Posterior cingulate gyrus (tissue), 11 donors: ENCODE measurements at regions not wholly inside any gene's neighbourhood (a gene's known extent, or its start where the extent isn't known, plus 50 kb on each side); places are given as distances from the start of the nearest gene placed in this dataset.
"Not testable (repeated sequence)": the region's sequence is repeated elsewhere in the genome, so short reads cannot be mapped to it uniquely, and the experiment has no call there.

Experiments
- DNase-seq, 10 donors: peaks; one replicate each; pipeline versions ENCODE4 v3.0.0 to v3.0.0-alpha.2; 2020 to 2021; ENCODE audit warnings: mixed read lengths in 3 of 10
- intact Hi-C: fragments of 100-400 bp; cut with DNase I; formaldehyde crosslinking; loops from one replicate; pipeline ENCODE4 v1.15.1; 2023

DNA sequence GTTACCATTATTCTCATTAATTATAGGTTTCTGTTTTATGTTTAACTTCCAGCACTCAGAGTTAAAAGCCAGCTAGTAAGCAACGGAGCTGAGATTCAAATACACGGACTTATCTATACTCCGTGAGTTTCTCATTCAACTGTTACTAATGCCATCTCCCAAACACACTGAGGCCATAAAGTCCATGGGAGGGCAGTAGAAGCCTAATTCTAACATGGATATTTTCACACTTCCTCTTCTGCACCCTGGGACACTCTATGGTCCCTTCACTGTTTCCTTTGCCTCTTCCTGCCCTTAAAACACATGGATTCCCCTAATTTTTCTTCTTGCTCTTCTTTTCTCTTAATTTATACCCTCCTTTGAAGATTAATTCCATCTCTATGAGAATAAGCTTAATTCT is 245.0 kb downstream of the KLF13 start:
- intact Hi-C loops = loop anchor here (10.0 kb wide), 1 partner anchor 403 kb away; no protein-coding TSS in a partner anchor
- no peak for DNase-seq

DNA sequence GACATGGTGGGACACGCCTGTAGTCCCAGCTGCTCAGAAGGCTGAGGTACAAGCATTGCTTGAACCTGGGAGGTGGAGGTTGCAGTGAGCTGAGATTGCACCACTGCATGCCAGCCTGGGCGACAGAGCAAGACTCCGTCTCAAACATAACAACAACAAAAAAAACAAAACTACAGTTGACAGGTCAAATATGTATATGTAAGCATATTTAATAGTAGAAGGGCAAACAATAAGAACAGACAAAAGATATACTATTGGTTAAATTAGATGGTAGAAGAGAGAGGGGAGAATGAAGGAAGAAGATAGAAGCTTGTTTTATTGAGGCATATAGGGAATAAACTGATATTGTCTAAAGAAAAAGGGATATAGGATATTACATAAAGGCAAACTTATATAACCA is 247.1 kb downstream of the KLF13 start:
- no peak for DNase-seq
- intact Hi-C loops = loop anchor here (10.0 kb wide), 1 partner anchor 401 kb away; no protein-coding TSS in a partner anchor

DNA sequence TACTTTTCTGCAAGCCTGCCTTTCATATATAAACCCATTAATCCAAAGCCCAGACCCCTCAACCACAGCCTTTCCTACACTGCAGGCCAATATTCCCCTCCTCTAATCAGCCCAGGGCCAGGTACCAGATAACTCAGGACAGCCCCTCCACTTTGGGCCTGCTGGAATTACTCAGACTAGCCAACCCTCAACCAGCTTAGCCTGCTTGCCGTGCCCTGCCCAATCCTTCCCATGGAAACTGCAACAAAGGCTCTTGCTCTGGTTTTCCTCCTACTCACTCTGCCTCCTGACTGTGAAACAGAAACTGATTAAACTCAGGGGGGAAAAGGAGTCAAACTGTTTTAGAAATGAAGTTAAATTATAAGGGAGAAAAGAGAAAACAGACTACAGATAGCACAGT is 248.1 kb downstream of the KLF13 start:
- intact Hi-C loops = loop anchor here (10.0 kb wide), 1 partner anchor 400 kb away; no protein-coding TSS in a partner anchor
- DNase-seq = peak in 1 of 10 donors; percentile 80

DNA sequence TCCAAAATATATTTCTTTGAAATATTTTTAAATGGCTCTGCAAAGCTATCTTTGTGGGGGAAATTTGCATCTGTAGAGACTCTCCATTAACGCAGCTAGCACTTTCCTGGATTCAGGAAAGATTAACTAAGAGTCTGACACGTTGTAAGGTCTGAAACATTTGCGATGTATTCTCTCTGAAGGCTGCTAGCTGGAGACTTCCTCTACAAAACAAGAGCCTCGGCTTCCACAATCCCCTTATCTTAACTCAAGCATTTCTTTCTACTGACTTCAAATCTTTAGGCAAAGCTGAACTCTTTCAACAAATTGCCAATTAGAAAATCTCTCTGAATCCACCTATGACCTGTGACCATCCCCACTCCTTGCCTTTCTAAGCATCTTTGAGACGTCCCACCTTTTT is 250.5 kb downstream of the KLF13 start:
- no peak for DNase-seq
- intact Hi-C loops = loop anchor here (10.0 kb wide), 1 partner anchor 398 kb away; no protein-coding TSS in a partner anchor

DNA sequence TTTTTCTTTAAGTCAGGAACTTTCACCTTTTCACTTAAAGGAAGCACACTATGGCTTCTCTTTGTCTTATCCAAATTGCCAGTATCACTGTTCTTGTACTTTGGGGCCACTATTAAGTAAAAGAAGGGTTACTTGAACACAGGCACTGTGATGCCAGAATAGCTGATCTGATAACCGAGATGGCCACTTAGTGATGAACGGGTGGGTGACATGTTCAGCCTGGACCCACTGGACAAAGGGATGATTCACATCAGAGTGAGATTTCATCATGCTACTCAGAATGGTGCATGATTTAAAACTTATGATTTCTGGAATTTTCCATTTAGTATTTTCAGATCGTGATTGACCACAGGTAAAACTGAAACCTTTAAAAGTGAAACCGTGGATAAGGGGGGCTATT is 252.6 kb downstream of the KLF13 start:
- intact Hi-C loops = loop anchor here (10.0 kb wide), 1 partner anchor 396 kb away; no protein-coding TSS in a partner anchor
- DNase-seq = no peak

DNA sequence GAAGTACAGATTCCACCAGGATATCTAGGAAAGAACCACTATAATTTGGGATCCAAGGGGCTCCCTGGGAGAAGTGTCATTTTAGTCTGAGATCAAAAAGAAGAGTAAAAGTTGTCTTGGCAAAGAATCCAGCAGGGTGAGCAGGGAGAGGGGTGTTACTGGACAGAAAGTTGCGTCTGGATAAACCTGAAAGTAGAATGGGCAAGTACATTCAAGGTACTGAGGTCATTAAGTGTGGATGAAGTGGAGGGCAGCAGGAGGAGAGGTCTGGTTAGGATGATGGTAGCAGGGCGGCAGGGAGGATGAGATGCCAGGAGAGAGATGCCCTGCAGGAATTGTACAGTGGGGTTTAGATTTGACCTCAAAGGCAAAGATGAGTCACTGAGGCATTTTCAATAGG is 253.3 kb downstream of the KLF13 start:
- intact Hi-C loops = loop anchor here (10.0 kb wide), 1 partner anchor 395 kb away; no protein-coding TSS in a partner anchor

DNA sequence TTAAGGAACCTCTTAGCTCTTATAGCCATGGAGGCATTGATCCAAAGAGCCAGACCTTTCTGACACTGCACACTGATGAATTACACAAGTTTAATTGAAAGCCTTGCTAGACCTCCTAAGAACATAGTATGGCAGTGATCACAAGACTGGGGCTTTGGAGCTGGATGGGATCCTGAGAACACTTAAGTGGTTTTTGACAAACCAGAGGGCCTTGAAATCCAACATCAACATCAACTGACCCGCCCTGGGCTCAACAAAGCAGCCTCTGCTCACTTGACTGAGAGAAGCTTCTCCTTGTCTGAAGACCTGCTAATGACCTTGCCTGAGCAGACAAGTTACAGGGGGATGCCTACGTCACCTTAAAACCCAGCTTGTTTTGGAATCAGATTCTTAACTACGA is 257.6 kb downstream of the KLF13 start:
- intact Hi-C loops = no loop called here
- DNase-seq = no peak

More for the DNA sequence above, 253.3 kb downstream of the KLF13 start:
- no peak for DNase-seq

DNA sequence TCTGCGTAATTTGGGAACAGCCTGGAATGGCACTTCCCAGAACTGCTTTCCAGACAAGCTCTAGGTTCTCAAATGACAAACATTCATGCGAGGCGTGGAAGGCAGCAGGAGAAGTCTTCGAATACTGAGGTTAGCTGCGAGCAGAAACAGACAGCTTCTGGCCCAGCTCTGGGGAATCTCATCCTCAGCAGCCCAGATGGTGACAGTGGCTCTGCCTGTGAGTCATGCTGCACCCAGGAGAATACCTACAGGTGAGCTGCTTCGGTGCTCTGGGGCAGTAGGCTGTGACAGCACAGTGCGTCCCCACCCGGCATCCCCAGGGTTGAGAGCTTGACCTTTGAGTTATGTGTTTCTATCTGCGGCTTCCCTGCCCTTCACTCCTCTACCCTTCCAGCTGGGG is 258.6 kb downstream of the KLF13 start:
- intact Hi-C loops = no loop called here
- peak in 5 of 10 donors; percentile 48 to 88 (median 81) for DNase-seq

DNA sequence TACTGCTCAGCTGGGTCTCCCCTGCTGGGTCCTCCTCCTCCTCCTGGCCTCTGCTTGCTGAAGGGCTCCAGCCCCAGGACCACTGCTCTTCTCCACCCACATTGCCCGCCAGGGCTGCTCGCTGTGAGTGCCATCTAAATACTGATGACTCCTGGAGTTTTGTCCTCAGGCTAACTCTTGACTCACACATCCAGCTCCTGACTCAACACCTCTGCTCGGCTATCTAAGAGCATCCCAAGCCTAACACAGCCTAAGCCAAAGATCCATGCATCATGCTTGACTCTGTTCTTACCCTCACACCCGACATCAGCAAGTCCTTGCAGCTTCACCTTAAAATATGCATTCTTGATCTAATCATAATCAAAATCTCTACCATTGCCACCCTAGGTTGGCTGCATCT is 260.2 kb downstream of the KLF13 start:
- DNase-seq = peak in 1 of 10 donors; percentile 72
- intact Hi-C loops = no loop called here

DNA sequence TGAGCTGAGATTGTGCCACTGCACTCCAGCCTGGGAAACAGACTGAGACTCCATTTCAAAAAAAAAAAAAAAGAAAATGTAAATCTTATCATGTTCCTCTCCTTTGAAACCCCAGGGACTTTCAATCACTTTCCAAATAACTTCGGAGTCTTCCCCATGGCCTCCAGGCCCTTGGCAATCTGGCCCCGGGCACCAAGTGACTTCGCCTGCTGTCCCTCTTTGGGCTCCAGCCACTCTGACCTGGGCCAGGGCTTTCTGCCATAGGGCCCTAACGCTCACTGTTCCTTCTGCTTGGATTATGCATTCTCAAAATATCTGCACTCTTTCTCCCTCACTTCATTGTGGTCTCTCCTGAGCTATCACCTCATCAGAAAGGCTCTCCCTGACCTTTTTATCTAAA is 260.9 kb downstream of the KLF13 start:
- DNase-seq = peak in 1 of 10 donors; percentile 63
- intact Hi-C loops = no loop called here

DNA sequence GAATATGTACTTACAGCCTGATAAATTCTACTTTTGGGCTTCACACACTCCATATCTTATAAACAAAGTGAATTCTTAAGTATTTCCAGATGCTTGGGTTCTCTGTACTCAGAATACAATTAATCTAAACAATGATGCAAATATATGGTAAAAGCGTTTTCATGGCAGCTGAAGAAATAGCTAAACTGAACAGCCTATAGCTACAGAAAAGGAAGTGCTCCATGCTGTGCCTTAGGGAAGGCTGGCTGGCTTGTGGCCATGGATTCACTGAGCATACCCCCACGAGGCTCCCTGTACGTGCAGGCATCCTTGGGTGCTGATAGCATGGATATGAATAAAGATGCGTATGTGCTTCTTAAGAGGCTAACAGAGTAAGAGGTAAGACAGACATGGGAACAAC is 264.0 kb downstream of the KLF13 start:
- peak in 1 of 10 donors; percentile 53 for DNase-seq
- intact Hi-C loops = no loop called here

DNA sequence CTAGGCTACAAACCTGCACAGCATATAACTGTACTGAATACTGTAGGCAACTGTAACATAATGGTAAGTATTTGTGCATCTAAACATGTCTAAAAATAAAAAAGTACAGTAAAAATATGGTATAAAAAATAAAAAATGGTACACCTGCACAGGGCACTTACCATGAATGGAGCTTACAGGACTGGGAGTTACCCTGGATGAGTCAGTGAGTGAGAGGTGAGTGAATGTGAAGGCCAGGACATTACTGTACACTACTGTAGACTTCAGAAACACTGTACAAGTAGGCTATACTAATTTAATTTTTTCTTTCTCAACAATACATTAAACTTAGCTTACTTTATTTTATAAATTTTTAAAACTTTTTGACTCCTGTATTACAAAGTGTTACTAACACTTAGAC is 265.3 kb downstream of the KLF13 start:
- intact Hi-C loops = no loop called here
- DNase-seq = no peak

DNA sequence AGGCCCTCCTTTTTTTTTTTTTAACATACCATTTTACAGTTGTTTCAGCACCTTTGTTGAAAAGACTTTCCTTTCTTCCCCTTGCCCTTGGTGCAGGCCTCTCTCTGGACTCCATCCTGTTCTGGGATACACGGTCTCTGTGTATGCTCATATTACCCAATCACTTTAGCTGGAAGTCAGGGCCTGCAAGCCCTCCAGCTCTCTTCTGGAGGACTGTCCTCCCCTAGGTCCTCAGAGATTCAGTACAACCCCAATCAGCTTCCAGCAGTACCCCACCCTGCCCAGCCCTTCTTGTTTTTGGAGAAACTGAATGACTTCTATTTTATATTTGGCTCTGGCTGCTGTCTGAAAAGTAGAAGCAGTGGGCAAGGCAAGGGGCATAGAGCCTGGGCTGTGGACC is 270.8 kb downstream of the KLF13 start:
- intact Hi-C loops = no loop called here
- DNase-seq = no peak

DNA sequence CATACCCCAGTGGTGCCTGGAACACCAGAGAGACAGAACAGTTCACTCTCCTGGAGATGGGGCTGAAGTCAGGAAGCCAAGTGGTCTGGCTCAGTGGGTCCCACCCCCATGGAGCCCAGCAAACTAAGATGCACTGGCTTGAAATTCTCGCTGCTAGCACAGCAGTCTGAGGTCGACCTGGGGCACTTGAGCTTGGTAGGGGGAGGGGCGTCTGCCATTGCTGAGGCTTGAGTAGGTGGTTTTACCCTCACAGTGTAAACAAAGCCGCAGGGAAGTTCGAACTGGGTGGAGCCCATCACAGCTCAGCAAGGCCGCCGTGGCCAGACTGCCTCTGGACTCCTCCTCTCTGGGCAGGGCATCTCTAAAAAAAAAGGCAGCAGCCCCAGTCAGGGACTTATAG is 272.0 kb downstream of the KLF13 start:
- intact Hi-C loops = no loop called here
- no peak for DNase-seq

DNA sequence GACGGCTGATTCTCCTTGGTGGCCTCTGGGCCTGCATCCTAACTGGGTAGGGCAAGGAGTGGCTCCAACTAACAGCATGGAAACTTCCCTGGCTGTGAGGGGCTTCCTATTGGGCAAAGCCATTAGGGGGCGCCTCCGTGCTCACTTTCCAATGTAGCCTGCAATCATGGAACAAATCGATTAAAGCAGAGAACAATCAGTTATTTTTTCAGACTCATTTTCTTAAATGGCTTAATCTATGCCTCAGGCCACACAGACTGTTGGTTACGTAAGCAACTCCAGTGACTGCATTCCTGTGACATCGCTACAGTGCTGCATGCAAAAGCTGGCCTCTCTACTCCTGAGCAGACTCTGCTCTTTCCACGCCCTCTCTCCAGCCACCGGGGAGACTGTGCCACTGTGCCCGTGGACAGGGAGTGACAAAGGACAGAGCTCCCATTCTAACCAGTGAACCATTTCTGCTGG is 278.9 kb downstream of the KLF13 start:
- peak in 3 of 10 donors; percentile 18 to 80 (median 51) for DNase-seq
- intact Hi-C loops = no loop called here

DNA sequence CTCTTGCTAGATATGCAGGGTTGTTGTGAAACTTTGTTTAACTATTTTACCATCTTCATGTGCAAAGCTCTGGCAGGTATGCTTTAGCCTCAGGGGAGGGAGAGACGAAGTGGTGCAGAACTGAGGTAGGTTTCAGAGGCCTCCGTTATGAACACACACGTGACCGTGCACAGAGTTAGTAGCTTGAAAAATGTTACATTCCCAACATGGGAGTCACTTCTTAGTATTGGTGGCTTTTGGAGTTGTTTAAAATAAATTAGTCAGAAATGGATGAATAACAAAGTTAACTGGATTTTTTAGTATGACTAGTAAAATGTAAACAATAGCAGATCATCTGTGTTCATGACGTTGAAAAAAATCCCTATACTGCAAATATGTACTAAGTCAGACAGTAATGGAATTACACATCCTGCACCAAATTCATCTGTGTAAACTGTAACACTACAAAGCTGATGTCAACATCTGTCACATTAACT is 279.6 kb downstream of the KLF13 start:
- intact Hi-C loops = no loop called here
- DNase-seq = no peak

DNA sequence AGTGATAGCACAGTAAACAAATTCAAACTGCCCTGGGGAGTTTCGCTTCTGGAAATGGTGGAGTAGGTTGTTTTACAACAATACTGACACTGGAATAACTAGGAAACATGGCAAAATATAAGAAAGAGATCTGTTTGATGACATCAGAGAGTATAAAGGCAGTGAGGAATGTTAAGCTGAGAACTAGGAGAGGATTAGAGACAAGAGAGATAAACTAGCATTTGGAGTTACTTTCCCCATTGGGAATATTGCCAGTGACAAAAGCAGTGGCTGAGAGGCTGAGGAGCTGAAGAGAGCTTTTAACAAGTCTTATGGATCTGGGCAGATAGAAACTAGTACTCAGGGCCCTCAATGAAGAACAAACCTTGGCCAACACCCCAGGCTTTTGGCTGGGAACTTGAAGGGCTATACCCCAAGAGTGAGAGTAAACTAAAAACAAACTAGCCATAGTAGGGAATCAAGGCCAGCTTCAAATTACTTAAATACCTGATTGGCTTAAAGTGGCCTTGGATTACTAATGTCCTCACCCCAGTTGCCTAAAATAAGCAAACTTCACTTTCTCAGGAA is 280.4 kb downstream of the KLF13 start:
- intact Hi-C loops = no loop called here
- no peak for DNase-seq

DNA sequence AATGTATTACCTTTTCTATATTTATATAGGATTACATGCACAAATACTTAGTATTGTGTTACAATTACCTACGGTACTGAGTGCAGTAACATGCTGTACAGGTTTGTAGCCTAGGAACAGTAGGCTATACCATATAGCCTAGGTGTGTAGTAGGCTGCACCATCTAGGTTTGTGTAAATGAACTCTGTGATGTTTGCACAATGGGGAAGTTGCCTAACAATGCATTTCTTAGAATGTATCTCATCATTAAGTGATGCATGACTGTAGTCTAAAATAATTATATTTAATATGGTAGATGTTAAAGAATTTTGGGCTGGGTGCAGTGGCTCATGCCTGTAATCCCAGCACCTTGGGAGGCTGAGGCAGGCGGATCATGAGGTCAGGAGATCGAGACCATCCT is 281.0 kb downstream of the KLF13 start:
- intact Hi-C loops = no loop called here
- DNase-seq = no peak

DNA sequence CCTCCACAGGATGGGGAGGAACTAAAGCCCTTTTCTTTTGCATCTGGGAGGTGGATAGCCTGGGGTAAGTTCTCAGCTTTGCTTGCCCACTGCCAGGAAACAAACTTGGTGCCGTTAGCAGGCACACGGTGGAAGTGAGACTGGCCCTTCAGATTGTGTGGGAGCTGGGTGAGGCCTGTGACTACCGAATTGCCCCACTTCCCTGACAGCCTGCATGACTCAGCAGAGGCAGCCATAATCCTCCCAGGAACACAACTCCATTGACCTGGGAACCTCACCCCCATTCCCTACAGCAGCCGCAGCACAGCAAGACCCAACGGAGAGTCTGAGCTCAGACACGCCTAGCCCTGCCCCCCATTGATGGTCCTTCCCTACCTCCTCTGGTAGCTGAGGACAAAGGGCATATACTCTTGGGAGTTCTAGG is 282.6 kb downstream of the KLF13 start:
- peak in 4 of 10 donors; percentile 38 to 80 (median 72) for DNase-seq
- intact Hi-C loops = no loop called here

DNA sequence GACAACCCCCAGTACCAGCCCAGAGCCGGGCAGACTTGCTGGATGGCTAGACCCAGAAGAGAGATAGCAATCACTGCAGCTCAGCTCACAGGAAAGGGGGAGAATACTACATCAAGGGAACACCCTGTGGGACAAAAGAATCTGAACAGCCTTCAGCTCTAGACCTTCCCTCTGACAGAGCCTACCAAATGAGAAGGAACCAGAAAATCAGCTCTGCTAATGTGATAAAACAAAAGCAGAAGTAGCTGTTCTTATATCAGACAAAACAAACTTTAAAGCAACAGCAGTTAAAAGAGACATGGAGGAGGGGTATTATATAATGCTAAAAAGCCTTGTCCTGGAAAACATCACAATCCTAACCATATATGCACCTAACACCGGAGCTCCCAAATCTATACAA is 283.3 kb downstream of the KLF13 start:
- DNase-seq = no peak
- intact Hi-C loops = no loop called here

DNA sequence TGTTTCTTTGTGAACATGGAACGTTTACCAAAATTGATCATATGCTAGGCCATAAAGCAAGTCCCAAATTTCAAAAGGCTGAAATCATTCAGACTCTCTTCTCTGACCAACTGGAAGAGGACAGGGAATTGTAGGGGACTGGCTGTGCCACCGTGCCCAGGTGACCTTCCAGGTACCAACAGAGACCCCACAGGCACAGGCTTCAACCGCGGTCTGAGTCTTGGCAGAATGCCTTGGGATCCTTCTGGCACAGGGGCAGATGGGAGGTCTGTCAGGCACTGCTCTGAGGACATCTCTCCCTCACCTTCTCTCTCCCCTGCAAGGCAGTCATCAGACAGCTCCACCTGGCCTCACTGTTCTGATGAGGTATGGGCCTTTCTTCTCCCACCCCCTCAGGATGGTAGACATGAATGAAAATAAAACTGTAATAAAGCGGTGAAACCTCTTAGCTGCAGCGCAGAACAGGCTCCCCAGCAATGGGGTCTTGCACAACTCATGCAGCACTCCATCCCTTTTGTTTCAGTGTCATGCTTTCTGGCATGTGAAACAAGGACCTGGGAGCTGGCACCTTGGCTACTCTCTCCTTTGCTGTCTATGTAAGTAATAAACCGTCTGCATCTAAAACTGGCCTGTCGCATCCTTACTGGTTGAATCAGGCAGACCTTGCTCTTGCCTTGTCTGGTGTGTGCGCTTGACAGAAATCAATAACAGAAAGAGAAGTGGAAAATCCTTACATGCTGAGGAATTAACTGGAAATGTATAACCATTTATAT is 289.2 kb downstream of the KLF13 start:
- peak in 1 of 10 donors; percentile 76 for DNase-seq
- intact Hi-C loops = no loop called here

DNA sequence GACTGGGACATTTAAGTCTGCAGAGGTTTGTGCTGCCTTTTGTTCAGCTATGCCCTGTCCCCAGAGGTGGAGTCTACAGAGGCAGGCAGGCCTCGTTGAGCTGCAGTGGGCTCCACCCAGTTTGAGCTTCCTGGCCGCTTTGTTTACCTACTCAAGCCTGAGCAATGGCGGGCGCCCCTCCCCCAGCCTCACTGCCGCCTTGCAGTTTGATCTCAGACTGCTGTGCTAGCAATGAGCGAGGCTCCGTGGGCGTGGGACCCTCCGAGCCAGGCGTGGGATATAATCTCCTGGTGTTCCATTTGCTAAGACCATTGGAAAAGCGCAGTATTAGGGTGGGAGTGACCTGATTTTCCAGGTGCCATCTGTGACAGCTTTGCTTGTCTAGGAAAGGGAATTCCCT is 296.7 kb downstream of the KLF13 start:
- intact Hi-C loops, DNase-seq: not testable (repeated sequence)
